ENCODE measurements at regions not wholly inside any gene's neighbourhood (a gene's known extent, or its start where the extent isn't known, plus 50 kb on each side); places are given as distances from the start of the nearest gene placed in this dataset.

GRCh38 chr5:173785866-173786265 lies 102.3 kb upstream of the CPEB4 start:
- H3K4me3 ChIP-seq (replicated peaks in 1 of 2; ENCODE audit: low read depth in 2 of 2, low read length in 2 of 2), result no peak overlapping the region
- no peak for TF ChIP-seq CTCF (IDR thresholded peaks at IDR 0.05; ENCODE audit: low read depth, low read length)
- DNase-seq (ENCODE audit: low read depth in 2 of 2), result no peak

GRCh38 chr5:173786286-173787187 lies 101.6 kb upstream of the CPEB4 start:
- no peak overlapping the region for H3K4me3 ChIP-seq (replicated peaks in 1 of 2; ENCODE audit: low read depth in 2 of 2, low read length in 2 of 2)
- TF ChIP-seq CTCF (IDR thresholded peaks at IDR 0.05; ENCODE audit: low read depth, low read length), result no peak
- DNase-seq (ENCODE audit: low read depth in 2 of 2), result no peak

- TF ChIP-seq CTCF (IDR thresholded peaks at IDR 0.05; ENCODE audit: low read depth, low read length), result no peak
- peak; percentile 71 to 79 for DNase-seq (ENCODE audit: low read depth in 2 of 2)
- H3K4me3 ChIP-seq (replicated peaks in 1 of 2; ENCODE audit: low read depth in 2 of 2, low read length in 2 of 2), result no peak overlapping the region
These were observed 98.9 kb upstream of the CPEB4 start for GRCh38 chr5:173789031-173789920.

- TF ChIP-seq CTCF (IDR thresholded peaks at IDR 0.05; ENCODE audit: low read depth, low read length), result no peak
- H3K4me3 ChIP-seq (replicated peaks in 1 of 2; ENCODE audit: low read depth in 2 of 2, low read length in 2 of 2), result no peak overlapping the region
- no peak for DNase-seq (ENCODE audit: low read depth in 2 of 2)
These were observed 97.9 kb upstream of the CPEB4 start for GRCh38 chr5:173790177-173790719.

- no peak for DNase-seq (ENCODE audit: low read depth in 2 of 2)
- no peak overlapping the region for H3K4me3 ChIP-seq (replicated peaks in 1 of 2; ENCODE audit: low read depth in 2 of 2, low read length in 2 of 2)
- no peak for TF ChIP-seq CTCF (IDR thresholded peaks at IDR 0.05; ENCODE audit: low read depth, low read length)
These were observed 97.2 kb upstream of the CPEB4 start for GRCh38 chr5:173790836-173791546.

GRCh38 chr5:173791878-173792277 lies 96.3 kb upstream of the CPEB4 start:
- no peak for DNase-seq (ENCODE audit: low read depth in 2 of 2)
- no peak overlapping the region for H3K4me3 ChIP-seq (replicated peaks in 1 of 2; ENCODE audit: low read depth in 2 of 2, low read length in 2 of 2)
- TF ChIP-seq CTCF (IDR thresholded peaks at IDR 0.05; ENCODE audit: low read depth, low read length), result no peak
